NCI-H1694 treated with DMSO at 0.1 percent for 48 hours (cell line): ENCODE measurements at regions not wholly inside any gene's neighbourhood (a gene's known extent, or its start where the extent isn't known, plus 50 kb on each side); places are given as distances from the start of the nearest gene placed in this dataset.
A peak's percentile ranks its signal among the peaks of the same experiment; 100 is the strongest.

Source experiments
- DNase-seq: peaks from one replicate; lab custom pipeline; 2025; lab: John Stamatoyannopoulos, UW

DNA sequence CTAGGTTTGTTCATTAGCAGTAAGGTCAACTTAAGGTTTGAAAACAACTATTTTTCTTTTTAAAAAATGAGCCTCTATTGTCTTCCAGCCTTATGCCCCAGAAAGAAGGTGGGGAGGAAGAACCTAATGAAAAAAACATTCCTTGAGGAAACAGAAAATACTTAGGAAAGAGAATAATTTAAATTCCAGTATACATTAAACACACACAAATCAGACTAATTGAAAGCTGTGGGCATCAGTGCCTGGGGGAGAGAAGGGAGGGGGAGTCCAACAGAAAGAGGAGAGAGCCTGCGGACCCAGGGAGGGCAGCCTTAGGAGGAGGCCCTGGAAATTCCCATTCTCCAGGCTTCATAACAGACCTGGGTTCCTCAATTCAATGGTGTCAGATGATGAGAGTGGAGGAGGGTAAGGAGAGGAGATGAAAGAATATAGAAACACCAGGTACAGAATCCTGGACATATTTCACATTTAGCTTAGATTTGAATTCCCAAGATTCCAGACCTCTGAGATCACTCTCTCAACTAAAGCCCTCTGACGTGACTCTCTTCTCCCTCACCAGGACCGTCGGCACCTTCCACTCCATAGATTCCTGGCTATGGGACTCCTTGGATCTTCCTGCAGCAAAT is 320.5 kb upstream of the UMPS start:
- no peak for DNase-seq

- no peak for DNase-seq
Measured at GRCh38 chr3:124410471-124410870, 319.8 kb upstream of the UMPS start.

GRCh38 chr3:124411728-124412127 is 318.5 kb upstream of the UMPS start:
- no peak for DNase-seq

DNA sequence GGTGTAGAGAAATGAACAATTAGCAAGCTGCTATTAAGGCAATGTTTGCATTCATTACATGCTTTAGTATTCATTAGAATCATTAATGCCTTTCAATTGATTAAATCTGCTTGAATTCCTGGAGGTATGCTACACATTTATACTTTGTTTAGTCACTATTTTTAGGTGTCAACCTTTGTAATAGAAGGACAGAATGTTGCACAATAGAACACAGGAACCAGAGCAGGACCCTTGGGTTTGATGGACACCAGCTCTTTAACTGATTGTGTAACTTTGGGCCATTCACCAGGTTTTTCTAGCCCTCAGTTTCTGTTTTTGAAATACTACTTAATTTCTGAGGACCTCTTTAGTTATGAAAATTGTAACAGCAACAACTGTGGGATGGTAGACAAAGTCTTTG is 317.6 kb upstream of the UMPS start:
- DNase-seq: no peak

DNA sequence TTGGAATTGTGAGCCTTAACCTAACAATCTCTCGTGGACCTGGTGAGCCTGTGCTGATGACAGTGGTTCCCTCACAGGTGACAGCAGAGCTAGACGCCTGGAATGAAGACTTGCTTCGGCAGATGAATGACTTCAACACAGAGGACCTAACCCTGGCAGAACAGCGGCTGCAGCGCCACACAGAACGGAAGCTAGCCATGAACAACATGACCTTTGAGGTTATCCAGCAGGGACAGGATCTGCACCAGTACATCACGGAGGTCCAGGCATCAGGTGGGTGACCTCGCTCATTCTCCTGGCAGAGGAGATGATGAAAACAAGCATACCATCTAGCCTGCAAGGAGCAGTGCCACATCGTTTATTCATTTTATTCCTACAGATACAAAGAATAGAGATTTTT is 316.9 kb upstream of the UMPS start:
- DNase-seq: no peak

GRCh38 chr3:124413989-124414598 is 316.2 kb upstream of the UMPS start:
- no peak for DNase-seq

GRCh38 chr3:124415446-124415960 is 314.7 kb upstream of the UMPS start:
- DNase-seq: no peak

DNA sequence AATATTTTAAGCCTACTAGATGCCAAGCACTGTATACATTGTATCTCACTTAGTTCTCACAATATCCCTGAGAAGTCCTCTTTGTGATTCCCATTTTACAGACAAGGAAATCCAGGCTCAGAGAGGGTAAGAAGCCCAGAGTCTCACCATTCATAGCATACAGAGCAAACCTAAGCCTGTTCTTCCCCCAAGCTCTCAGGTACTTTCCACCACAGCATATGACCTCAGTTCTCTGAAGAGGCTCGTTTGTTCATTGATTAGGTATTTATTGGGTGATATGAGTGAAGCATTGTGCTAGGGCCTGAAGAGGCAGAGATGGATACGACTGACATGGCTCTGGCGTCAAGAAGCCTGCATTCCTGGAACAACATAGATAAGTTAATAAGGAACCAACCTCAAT is 310.9 kb upstream of the UMPS start:
- DNase-seq: no peak

GRCh38 chr3:124420392-124420791 is 309.9 kb upstream of the UMPS start:
- no peak for DNase-seq

DNA sequence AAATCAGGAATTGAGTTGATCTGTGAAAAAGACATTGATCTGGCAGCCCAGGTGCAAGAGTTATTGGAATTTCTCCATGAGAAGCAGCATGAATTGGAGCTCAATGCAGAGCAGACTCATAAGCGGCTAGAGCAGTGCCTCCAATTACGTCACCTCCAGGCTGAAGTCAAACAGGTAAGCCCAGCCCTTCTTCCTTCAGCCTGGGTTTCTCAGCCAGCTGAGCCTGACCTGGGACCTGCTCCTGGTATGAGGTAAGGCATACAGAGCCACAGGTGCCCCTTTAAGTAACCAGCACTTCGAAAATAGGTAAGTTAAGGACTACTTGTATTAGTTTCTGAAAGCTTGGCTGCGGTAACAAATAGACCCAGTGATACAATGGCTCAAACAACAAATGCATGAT is 307.4 kb upstream of the UMPS start:
- DNase-seq: no peak

DNA sequence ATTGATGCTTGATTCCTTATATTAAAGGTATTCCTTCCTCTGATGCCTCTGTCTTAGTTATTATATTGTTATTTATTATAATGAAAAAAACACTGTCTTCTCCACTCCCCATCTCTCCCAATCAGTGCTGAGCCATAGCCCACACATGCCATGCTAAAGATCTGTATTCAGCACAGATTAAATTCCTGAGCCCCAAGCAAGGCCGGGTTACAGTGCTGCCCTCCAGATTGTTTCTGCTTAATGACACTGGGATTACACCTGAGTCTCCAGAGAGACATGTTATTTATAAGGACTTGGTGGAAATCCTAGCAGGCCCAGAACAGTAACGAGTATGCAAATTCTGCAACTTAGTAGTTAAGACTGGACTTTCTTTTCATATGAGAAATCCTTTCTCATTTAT is 305.9 kb upstream of the UMPS start:
- no peak for DNase-seq

GRCh38 chr3:124425972-124426371 is 304.3 kb upstream of the UMPS start:
- DNase-seq: no peak

DNA sequence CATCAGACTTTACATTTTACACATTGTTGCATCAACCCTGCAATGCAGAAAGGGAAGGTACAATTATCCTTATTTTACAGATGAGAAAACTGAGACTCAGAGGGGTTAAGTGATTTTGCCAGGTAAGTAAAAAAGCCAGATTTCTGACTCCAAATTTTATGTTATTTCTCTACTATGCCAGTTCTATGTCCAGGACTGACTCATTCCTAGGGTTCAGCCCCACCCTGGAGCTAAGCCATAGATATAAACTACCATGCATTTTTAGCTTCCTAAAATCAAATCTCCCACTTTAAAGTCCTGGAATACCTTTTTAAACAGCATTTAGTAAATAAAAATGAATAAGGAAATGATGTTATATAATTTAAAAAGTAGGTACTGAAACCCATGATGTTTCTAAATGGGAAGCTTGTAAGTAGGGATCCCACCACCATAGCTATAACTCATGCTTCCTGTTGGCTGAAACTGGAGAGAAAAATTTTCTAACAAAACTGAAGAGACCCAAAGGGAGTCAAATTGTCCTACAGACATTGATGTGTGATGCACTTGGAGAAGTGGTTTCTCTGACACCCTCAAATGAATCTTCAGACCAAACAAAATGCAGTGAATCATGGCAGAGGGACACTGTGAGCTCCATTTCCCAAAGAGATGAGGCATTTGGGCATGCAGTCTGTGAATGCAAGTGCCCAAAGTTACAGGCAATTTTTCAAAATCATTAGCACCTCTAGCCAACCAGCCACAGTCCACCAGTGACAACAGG is 301.7 kb upstream of the UMPS start:
- no peak for DNase-seq

DNA sequence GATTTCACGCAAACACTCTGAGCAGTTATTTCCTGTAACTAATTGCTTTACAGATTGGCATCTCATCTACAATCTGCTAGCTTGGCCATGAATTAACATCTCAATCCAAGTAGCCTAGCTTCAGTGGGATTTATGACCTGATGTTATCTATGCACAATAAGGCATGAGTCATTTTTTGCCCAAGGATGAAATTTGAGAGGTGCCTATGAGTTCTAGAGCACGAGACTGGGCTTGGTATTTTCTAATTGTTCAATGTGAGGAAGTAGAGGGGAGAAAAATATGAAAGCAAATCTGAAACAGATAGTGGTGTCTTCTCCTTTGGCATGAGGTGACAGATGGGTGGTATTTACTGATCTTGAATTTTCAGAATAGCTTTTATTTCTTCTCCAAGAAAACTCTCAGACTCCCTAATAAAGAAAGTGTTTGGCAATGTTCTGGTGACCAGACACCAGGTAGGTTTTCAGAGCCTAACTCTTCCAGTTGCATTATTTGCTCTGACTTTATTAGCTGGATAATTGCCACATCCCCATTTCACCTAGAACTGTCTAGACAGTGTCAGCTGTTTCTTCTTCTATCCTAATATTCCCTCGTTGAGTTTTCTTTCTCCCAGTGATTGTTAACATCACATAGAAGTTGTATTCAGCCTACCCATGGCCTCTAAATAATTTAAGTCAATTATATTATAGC is 301.0 kb upstream of the UMPS start:
- DNase-seq: peak; percentile 89

GRCh38 chr3:124431331-124431994 is 298.8 kb upstream of the UMPS start:
- DNase-seq: no peak

- DNase-seq: no peak
Measured at GRCh38 chr3:124434176-124434575, 296.1 kb upstream of the UMPS start.

DNA sequence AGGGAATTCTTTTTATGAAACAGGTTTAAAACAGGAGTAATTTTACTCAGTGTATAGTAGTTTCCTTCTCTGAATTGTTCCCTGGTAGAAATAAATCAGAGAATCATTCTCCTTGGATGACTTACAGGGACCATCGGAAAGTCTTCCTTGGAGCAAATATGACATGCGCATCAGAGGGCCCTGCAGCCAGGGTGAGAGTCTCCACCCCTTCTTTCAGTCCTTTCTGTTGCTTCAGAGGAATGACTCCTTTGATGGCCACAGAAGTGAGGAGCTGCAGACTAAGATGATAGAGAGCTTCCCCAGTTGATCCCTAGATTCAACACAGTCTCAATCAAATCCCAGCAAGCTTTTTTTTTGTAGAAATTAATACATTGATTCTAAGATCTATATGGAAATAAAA is 294.8 kb upstream of the UMPS start:
- no peak for DNase-seq

DNA sequence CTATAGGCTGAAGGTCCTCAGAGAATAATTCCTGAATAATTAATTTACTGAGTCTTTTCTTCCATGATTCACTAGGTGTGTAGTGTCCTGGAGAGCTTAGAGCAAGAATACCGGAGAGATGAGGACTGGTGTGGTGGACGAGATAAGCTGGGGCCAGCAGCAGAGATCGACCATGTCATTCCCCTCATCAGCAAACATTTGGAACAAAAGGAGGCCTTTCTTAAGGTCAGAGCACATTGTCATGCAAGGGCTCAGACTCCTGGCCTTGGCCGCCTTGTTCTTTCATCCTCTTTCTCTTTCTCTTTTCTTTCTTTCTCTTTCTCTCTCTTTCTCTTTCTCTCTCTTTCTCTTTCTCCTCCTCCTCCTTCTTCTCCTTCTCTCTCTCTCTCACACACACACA is 291.4 kb upstream of the UMPS start:
- no peak for DNase-seq

- DNase-seq: no peak
Measured at GRCh38 chr3:124439603-124440002, 290.6 kb upstream of the UMPS start.

GRCh38 chr3:124441766-124442165 is 288.5 kb upstream of the UMPS start:
- DNase-seq: no peak

GRCh38 chr3:124442463-124442862 is 287.8 kb upstream of the UMPS start:
- DNase-seq: no peak

DNA sequence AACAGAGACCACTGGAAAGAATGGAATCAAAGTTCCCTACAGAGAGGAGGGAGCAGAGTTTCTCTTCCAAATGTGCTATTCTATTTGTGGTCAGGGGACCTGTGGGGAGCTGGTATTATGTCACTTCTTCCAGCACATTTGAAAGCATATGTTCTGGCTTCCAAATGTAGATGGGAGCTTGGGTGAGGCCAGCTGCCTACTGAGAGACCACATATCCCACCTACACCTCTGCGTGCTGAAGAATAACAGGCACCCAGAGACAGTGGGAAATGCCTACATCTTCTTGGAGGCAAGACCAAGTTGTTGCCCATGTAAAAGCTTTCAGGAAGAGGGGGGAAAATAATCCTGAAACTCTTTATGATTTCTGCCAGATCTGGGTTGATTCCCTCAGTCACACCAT is 286.8 kb upstream of the UMPS start:
- DNase-seq: no peak
